Liver (tissue), 8 donors: ENCODE measurements at regions not wholly inside any gene's neighbourhood (a gene's known extent, or its start where the extent isn't known, plus 50 kb on each side); places are given as distances from the start of the nearest gene placed in this dataset.

Source experiments
- DNase-seq: peaks from one replicate; pipeline ENCODE4 v3.0.0-alpha.2; 2017; ENCODE audit warnings: low spot score
- H3K27ac ChIP-seq, 2 donors: one replicate each; pipeline ENCODE4 v1.7.0; 2013; ENCODE audit warnings: inconsistent platforms in 2 of 2, low read length in 2 of 2, control low read depth in 1 of 2, low read depth in 1 of 2, mild to moderate bottlenecking in 1 of 2
- H3K27me3 ChIP-seq, 4 donors: one replicate each; pipeline versions ENCODE4 v1.6.1 to v1.7.0; 2013; ENCODE audit warnings: low read length in 3 of 4, inconsistent platforms in 1 of 4, mild to moderate bottlenecking in 1 of 4, moderate library complexity in 1 of 4; ENCODE audit not compliant: control insufficient read depth in 4 of 4, insufficient read depth in 4 of 4
- H3K36me3 ChIP-seq, 4 donors: one replicate each; pipeline versions ENCODE4 v1.6.1 to v1.7.0; 2013; ENCODE audit warnings: low read length in 3 of 4, mild to moderate bottlenecking in 3 of 4, low read depth in 1 of 4, moderate library complexity in 1 of 4; ENCODE audit not compliant: control insufficient read depth in 4 of 4, insufficient read depth in 3 of 4
- H3K4me1 ChIP-seq, 4 donors: one replicate each; pipeline versions ENCODE4 v1.6.1 to v1.7.0; 2013; ENCODE audit warnings: low read length in 3 of 4, mild to moderate bottlenecking in 3 of 4, moderate library complexity in 1 of 4; ENCODE audit not compliant: control insufficient read depth in 4 of 4, insufficient read depth in 4 of 4
- H3K4me3 ChIP-seq, 3 donors: one replicate each; pipeline versions ENCODE4 v1.6.1 to v1.7.0; 2013; ENCODE audit warnings: low read length in 3 of 3, control low read depth in 1 of 3, low read depth in 1 of 3, mild to moderate bottlenecking in 1 of 3
- H3K9ac ChIP-seq, 2 donors: one replicate each; pipeline ENCODE4 v1.7.0; 2013; ENCODE audit warnings: low read length in 2 of 2, mild to moderate bottlenecking in 2 of 2, moderate library complexity in 2 of 2, control low read depth in 1 of 2, low read depth in 1 of 2
- H3K9me3 ChIP-seq, 4 donors: one replicate each; pipeline versions ENCODE4 v1.6.1 to v1.7.0; 2013; ENCODE audit warnings: low read length in 3 of 4; ENCODE audit not compliant: control insufficient read depth in 4 of 4
- EGR1 ChIP-seq, 2 donors: IDR thresholded peaks; 2 replicates each; pipeline ENCODE4 v1.6.1; 2016 to 2018; ENCODE audit warnings: antibody characterized with exemption in 2 of 2, low read depth in 2 of 2
- FOXA1 ChIP-seq: IDR thresholded peaks from 2 replicates; pipeline ENCODE4 v1.6.1; 2016; ENCODE audit warnings: antibody characterized with exemption
- FOXA2 ChIP-seq: IDR thresholded peaks from 2 replicates; pipeline ENCODE4 v1.6.1; 2016; ENCODE audit warnings: antibody characterized with exemption
- GABPA ChIP-seq, 2 donors: IDR thresholded peaks in 1 of 2; conservative IDR thresholded peaks in 1 of 2; 2 replicates each; pipeline ENCODE4 v1.6.1; 2016; ENCODE audit warnings: antibody characterized with exemption in 2 of 2, mild to moderate bottlenecking in 1 of 2, moderate library complexity in 1 of 2
- HNF4A ChIP-seq, 2 donors: conservative IDR thresholded peaks; 2 replicates each; pipeline ENCODE4 v1.6.1; 2016; ENCODE audit warnings: antibody characterized with exemption in 2 of 2, mild to moderate bottlenecking in 2 of 2
- HNF4G ChIP-seq: IDR thresholded peaks from 2 replicates; pipeline ENCODE4 v1.6.1; 2016; ENCODE audit warnings: antibody characterized with exemption
- JUND ChIP-seq, 2 donors: IDR thresholded peaks; 2 replicates each; pipeline ENCODE4 v1.6.1; 2016; ENCODE audit warnings: antibody characterized with exemption in 2 of 2
- NR2F2 ChIP-seq: IDR thresholded peaks from 2 replicates; pipeline ENCODE4 v1.6.1; 2016; ENCODE audit warnings: antibody characterized with exemption
- RAD21 ChIP-seq, 2 donors: IDR thresholded peaks; 2 replicates each; pipeline ENCODE4 v1.6.1; 2016; ENCODE audit warnings: antibody characterized with exemption in 2 of 2, mild to moderate bottlenecking in 2 of 2
- RXRA ChIP-seq, 2 donors: IDR thresholded peaks; 2 replicates each; pipeline ENCODE4 v1.6.1; 2017 to 2018; ENCODE audit warnings: antibody characterized with exemption in 2 of 2, mild to moderate bottlenecking in 1 of 2
- SP1 ChIP-seq: IDR thresholded peaks from 2 replicates; pipeline ENCODE4 v1.6.1; 2018; ENCODE audit warnings: antibody characterized with exemption, mild to moderate bottlenecking
- TAF1 ChIP-seq: conservative IDR thresholded peaks from 2 replicates; pipeline ENCODE4 v1.6.1; 2016; ENCODE audit warnings: antibody characterized with exemption, mild to moderate bottlenecking
- YY1 ChIP-seq: IDR thresholded peaks from 2 replicates; pipeline ENCODE4 v1.6.1; 2016; ENCODE audit warnings: antibody characterized with exemption, mild to moderate bottlenecking
- WGBS: extraction: QIAGEN DNeasy Blood & Tissue Kit; methylation state at CpG from one replicate; pipeline ENCODE4 v1.1.7; 2013; 5-methylcytosine and 5-hydroxymethylcytosine counted together
- TF ChIP-seq, protein P1 (sequence below): IDR thresholded peaks from 2 replicates; pipeline ENCODE4 v1.6.1; 2016; ENCODE audit warnings: antibody characterized with exemption, mild to moderate bottlenecking
- TF ChIP-seq, protein P2 (sequence below): fragments of 150-350 bp; IDR thresholded peaks from 2 replicates; pipeline ENCODE4 v1.5.1; 2017; ENCODE audit warnings: improper control_type of control experiment, low read depth, low read length; ENCODE audit not compliant: missing input control
- TF ChIP-seq, protein P3 (sequence below): IDR thresholded peaks from 2 replicates; pipeline ENCODE4 v1.6.1; 2016; ENCODE audit warnings: antibody characterized with exemption
- donor health status: healthy.
- donor health status: healthy.
- donor health status: healthy.
- donor health status: healthy.
- donor health status: healthy.

DNA sequence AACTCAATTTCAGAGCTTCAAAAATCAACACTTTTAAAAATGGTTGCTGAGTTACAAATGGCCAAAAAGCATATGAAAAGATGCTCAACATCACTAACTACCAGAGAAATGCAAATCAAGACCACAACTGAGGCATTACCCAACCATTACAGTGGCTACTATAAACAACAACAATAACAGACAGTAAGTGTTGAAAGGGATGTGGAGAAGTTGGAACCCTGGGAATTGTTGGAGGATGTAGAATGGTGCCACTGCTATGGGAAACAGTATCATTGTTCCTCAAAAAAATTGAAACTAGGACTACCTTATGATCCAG is 173.3 kb upstream of the SPRED2 start:
- Histone ChIP-seq H3K4me1 (no peaks in the 10 kb centered on the region), H3K9me3 (no peaks in the 10 kb centered on the region), H3K36me3 (no peaks in the 10 kb centered on the region), H3K27ac (no peak overlapping the region), H3K4me3 (no peak overlapping the region), H3K27me3 (no peaks in the 10 kb centered on the region), H3K9ac (no peak overlapping the region)
- TF ChIP-seq FOXA1 = no peak
- no peak for TF ChIP-seq YY1
- no peak for TF ChIP-seq EGR1 (IDR thresholded peaks at IDR 0.05; ENCODE audit: low read depth in 2 of 2)
- TF ChIP-seq TAF1 = no peak
- TF ChIP-seq, protein P1, sequence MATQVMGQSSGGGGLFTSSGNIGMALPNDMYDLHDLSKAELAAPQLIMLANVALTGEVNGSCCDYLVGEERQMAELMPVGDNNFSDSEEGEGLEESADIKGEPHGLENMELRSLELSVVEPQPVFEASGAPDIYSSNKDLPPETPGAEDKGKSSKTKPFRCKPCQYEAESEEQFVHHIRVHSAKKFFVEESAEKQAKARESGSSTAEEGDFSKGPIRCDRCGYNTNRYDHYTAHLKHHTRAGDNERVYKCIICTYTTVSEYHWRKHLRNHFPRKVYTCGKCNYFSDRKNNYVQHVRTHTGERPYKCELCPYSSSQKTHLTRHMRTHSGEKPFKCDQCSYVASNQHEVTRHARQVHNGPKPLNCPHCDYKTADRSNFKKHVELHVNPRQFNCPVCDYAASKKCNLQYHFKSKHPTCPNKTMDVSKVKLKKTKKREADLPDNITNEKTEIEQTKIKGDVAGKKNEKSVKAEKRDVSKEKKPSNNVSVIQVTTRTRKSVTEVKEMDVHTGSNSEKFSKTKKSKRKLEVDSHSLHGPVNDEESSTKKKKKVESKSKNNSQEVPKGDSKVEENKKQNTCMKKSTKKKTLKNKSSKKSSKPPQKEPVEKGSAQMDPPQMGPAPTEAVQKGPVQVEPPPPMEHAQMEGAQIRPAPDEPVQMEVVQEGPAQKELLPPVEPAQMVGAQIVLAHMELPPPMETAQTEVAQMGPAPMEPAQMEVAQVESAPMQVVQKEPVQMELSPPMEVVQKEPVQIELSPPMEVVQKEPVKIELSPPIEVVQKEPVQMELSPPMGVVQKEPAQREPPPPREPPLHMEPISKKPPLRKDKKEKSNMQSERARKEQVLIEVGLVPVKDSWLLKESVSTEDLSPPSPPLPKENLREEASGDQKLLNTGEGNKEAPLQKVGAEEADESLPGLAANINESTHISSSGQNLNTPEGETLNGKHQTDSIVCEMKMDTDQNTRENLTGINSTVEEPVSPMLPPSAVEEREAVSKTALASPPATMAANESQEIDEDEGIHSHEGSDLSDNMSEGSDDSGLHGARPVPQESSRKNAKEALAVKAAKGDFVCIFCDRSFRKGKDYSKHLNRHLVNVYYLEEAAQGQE = no peak
- TF ChIP-seq HNF4G = no peak
- TF ChIP-seq FOXA2 = no peak
- TF ChIP-seq GABPA (IDR thresholded peaks at IDR 0.05 in 1 of 2, conservative IDR thresholded peaks at IDR 0.05 in 1 of 2) = no peak
- TF ChIP-seq HNF4A (conservative IDR thresholded peaks at IDR 0.05) = no peak
- TF ChIP-seq, protein P2, sequence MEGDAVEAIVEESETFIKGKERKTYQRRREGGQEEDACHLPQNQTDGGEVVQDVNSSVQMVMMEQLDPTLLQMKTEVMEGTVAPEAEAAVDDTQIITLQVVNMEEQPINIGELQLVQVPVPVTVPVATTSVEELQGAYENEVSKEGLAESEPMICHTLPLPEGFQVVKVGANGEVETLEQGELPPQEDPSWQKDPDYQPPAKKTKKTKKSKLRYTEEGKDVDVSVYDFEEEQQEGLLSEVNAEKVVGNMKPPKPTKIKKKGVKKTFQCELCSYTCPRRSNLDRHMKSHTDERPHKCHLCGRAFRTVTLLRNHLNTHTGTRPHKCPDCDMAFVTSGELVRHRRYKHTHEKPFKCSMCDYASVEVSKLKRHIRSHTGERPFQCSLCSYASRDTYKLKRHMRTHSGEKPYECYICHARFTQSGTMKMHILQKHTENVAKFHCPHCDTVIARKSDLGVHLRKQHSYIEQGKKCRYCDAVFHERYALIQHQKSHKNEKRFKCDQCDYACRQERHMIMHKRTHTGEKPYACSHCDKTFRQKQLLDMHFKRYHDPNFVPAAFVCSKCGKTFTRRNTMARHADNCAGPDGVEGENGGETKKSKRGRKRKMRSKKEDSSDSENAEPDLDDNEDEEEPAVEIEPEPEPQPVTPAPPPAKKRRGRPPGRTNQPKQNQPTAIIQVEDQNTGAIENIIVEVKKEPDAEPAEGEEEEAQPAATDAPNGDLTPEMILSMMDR = no peak
- no peak for TF ChIP-seq SP1
- no peak for TF ChIP-seq NR2F2
- DNase-seq = no peak

DNA sequence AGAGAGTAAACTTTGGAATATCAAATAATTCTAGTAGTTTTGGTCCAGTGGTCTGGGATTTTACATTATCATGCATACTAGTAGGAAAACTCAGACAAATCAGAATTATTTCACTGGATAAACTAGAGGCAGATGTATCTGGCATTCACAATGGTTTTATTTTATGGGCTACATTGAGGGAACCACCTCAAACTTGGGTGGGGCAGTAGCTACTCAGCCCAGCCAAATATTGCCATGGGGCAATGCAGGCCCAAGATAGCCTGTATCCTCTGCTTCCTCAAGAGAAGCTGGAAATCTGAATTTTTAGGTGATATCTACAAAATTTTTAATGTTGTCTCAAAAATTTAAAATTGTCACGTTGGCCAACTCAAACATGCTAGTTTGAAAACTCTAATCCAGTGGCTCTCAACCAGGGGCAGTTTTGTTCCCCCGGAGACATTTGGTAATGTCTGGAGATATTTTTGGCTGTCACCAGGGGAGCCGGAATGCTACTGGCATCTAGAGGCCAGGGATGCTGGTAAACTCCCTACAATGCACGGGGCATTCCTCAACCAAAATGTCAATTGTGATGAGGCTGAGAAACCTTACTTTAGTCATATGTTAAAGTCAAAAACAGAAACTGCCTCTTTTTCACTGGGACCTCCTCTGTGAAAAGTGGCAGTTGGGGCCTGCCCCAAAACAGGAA is 172.8 kb upstream of the SPRED2 start:
- DNase-seq = no peak
- no peaks in the 10 kb centered on the region for H3K9me3 ChIP-seq
- H3K4me1 ChIP-seq = no peaks in the 10 kb centered on the region
- no peak overlapping the region for H3K4me3 ChIP-seq
- WGBS = 93% methylated on average over 4 of the region's 4 CpGs
- no peaks in the 10 kb centered on the region for H3K36me3 ChIP-seq
- H3K27me3 ChIP-seq = no peaks in the 10 kb centered on the region
- TF ChIP-seq JUND (IDR thresholded peaks at IDR 0.05) = no peak
- TF ChIP-seq EGR1 (IDR thresholded peaks at IDR 0.05; ENCODE audit: low read depth in 2 of 2) = no peak
- TF ChIP-seq, protein P3, sequence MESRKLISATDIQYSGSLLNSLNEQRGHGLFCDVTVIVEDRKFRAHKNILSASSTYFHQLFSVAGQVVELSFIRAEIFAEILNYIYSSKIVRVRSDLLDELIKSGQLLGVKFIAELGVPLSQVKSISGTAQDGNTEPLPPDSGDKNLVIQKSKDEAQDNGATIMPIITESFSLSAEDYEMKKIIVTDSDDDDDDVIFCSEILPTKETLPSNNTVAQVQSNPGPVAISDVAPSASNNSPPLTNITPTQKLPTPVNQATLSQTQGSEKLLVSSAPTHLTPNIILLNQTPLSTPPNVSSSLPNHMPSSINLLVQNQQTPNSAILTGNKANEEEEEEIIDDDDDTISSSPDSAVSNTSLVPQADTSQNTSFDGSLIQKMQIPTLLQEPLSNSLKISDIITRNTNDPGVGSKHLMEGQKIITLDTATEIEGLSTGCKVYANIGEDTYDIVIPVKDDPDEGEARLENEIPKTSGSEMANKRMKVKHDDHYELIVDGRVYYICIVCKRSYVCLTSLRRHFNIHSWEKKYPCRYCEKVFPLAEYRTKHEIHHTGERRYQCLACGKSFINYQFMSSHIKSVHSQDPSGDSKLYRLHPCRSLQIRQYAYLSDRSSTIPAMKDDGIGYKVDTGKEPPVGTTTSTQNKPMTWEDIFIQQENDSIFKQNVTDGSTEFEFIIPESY = no peak
- no peak for TF ChIP-seq YY1
- no peak for TF ChIP-seq RXRA (IDR thresholded peaks at IDR 0.05)
- no peak for TF ChIP-seq FOXA1
- no peak for TF ChIP-seq NR2F2
- TF ChIP-seq SP1 = no peak
- TF ChIP-seq TAF1 = no peak
- TF ChIP-seq, protein P1 = no peak
- no peak for TF ChIP-seq GABPA (IDR thresholded peaks at IDR 0.05 in 1 of 2, conservative IDR thresholded peaks at IDR 0.05 in 1 of 2)
- TF ChIP-seq RAD21 (IDR thresholded peaks at IDR 0.05) = no peak
- TF ChIP-seq FOXA2 = no peak
- no peak for TF ChIP-seq HNF4G
- TF ChIP-seq HNF4A (conservative IDR thresholded peaks at IDR 0.05) = no peak
- H3K27ac ChIP-seq = no peak overlapping the region
- H3K9ac ChIP-seq = no peak overlapping the region
